ENCODE measurements at regions not wholly inside any gene's neighbourhood (a gene's known extent, or its start where the extent isn't known, plus 50 kb on each side); places are given as distances from the start of the nearest gene placed in this dataset.

- TF ChIP-seq CTCF (IDR thresholded peaks at IDR 0.05) = no peak
- TF ChIP-seq POLR2A (IDR thresholded peaks at IDR 0.05) = no peak
Measured at GRCh38 chr20:55782912-55783253, 222.4 kb downstream of the CBLN4 start.
